GM13977 (cell line): ENCODE measurements at regions not wholly inside any gene's neighbourhood (a gene's known extent, or its start where the extent isn't known, plus 50 kb on each side); places are given as distances from the start of the nearest gene placed in this dataset.
"Not testable (repeated sequence)": the region's sequence is repeated elsewhere in the genome, so short reads cannot be mapped to it uniquely, and the experiment has no call there.

Experiments used
- DNase-seq: peaks from one replicate; pipeline ENCODE4 v3.0.0; 2012; ENCODE audit warnings: low spot score
- CTCF ChIP-seq: IDR thresholded peaks from 2 replicates; pipeline ENCODE4 v1.5.1; 2012; ENCODE audit warnings: mild to moderate bottlenecking, control low read depth; ENCODE audit not compliant: insufficient read depth; ENCODE audit errors: extremely low read depth, missing control alignments
- in situ Hi-C: fragments of 300-500 bp; cut with MboI; formaldehyde crosslinking; loops from one replicate; pipeline ENCODE4 v1.12.0; 2022; ENCODE audit warnings: low sequenced_read_pairs, low pct_unique_long_range_greater_than_20kb, mixed read lengths, inconsistent platforms; ENCODE audit not compliant: unreplicated experiment

GRCh38 chr16:7257016-7257415 lies 75.6 kb upstream of the RBFOX1 start:
- no peak for TF ChIP-seq CTCF
- no peak for DNase-seq
- in situ Hi-C loops: no loop called here

DNA sequence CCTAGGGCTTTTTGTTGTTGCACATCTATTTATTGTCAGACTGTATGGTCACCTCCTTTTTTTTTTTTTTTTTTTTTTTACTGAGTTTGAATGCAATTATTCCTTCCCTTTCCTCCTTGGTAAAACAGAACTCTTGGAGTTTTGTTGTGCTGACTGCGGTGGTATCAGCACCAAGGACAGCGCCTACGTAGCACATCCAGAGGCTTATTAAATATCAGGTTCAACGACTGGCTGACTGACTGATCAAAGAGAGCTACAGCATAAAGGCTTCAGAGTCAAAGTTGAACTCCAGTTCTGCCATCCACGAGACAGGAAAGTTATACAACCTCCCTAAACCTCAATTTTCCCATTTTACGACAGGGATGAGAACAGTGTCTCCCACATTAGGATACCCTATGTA lies 86.1 kb upstream of the RBFOX1 start:
- in situ Hi-C loops: no loop called here
- DNase-seq: no peak
- TF ChIP-seq CTCF: no peak

- TF ChIP-seq CTCF: no peak
- DNase-seq: no peak
- in situ Hi-C loops: no loop called here
Observed at GRCh38 chr16:7239547-7239946, 93.1 kb upstream of the RBFOX1 start.

DNA sequence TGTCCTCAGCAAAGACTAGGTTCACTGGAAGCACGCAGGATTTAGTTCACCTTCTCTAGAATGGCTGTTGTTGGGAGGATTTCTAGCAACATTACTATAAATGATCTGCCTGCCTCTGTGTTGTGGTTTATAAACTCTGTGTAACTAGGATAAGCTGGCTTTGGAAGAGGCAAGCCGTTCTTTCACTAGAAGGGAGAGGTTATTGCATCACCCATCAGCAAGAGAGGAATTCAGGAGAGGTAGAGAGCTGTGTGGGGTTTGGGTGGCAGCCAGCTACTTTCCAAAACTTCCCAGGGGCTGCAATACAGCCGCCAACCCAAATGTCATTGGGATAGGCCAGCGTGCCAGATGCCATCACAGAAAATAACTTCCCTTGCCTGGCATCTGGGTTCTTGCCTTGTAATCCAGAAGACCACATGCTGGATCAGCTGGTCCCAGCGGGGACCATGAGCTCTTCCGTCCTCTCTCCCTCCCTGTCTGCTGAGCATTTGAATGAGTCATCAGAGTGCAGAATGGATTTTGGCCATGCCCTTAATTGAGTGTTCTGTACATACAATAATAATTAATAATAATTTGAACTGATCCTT lies 95.7 kb upstream of the RBFOX1 start:
- TF ChIP-seq CTCF: no peak
- DNase-seq: no peak
- in situ Hi-C loops: no loop called here

DNA sequence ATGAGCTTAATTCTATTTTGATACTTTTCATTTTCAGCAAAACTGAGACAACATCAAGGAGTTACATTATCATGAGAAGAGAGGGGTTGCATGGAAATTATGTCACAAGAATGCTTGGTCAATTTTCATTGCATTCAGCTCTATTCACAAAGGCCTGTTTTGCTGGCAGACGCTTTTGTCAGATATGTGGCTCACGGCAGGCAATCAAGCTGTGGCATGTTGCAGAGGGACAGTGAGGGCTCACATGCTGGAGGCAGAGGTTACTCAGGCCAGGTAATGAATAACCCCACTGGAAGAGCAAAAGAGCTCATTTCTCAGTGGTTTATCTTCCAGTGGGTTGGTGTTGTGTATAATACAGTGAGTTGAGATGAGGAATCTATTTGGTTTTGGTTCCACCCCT lies 98.7 kb upstream of the RBFOX1 start:
- in situ Hi-C loops: no loop called here
- no peak for TF ChIP-seq CTCF
- no peak for DNase-seq

DNA sequence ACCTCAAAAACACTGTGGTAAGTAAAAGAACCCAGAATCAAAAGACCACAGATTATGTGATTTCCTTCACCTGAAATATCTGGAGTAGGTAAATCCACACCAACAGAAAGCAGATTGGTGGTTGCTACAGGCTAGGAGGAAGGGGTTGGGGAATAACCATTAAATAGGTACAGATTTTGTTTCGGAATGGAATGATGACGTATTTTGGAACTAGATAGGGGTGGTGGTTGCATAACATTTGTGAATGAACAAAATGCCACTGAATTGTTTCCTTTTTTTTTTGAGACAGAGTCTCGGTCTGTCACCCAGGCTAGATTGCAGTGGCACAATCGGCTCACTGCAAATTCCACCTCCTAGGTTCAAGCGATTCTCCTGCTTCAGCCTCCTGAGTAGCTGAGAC lies 100.9 kb upstream of the RBFOX1 start:
- no peak for TF ChIP-seq CTCF
- no peak for DNase-seq
- in situ Hi-C loops: no loop called here

DNA sequence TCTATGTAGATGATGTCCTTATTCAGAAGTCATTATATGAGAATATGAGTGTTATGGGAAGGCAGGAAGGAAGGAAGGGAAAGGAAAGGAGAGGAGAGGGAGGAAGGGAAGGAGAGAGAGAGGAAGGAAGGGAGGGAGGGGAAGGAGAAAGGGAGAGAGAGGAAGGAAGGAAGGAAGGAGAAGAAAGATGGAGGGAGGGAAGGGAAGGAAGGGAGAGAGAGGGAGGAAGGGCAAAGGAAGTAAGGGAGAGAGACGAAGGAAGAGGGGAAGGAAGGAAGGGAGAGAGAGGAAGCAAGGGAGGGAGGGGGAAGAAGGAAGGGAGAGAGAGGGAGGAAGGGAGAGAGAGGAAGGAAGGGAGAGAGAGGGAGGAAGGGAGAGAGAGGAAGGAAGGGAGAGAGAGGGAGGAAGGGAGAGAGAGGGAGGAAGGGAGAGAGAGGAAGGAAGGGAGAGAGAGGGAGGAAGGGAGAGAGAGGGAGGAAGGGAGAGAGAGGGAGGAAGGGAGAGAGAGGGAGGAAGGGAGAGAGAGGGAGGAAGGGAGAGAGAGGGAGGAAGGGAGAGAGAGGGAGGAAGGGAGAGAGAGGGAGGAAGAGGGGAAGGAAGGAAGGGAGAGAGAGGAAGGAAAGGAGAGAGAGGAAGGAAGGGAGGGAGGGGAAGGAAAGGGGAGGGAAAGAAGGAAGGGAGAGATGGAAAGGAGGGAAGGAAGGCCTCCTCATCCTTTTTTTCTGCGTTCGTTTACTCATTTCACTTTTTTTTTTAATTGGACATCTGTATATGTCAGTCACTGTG lies 103.0 kb upstream of the RBFOX1 start:
- DNase-seq, in situ Hi-C loops: not testable (repeated sequence)
